ENCODE measurements at regions not wholly inside any gene's neighbourhood (a gene's known extent, or its start where the extent isn't known, plus 50 kb on each side); places are given as distances from the start of the nearest gene placed in this dataset.

DNA sequence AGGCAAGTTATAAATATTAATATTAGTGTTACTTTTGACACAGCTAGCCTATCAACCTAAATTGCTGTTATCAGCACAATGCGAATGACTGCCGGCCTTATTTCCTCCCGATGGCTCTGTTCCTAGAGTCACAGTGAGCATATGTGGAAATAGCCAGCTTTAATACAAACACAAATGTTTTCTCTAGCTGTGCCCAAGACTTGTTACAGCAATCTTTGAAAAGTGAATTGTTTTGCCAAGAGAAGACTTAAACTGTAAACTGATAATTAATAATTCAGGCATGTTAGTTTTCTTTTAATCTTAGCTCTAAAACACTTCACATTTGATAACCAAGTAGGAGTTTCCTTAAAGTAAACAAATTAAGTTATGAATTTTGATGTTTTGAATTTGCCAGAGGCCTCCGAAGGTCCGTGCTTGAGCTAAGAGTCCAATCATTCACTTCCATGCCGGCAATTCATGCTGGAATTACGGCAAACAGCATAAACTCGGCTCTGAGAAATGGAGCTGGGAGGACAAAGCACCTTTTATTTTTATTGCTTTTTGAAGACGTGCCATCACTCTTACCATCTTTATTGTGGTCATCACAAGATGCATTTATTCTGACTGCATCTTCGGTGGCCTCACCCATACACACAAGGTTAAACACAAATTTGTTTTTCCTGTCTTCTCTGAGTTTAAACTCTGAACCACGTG is 184.5 kb upstream of the CWC22 start:
- H3K27ac ChIP-seq (replicated peaks), result no peak overlapping the region
- TF ChIP-seq CTCF (IDR thresholded peaks at IDR 0.05; ENCODE audit: insufficient read depth, low read length) (no peak), REST (IDR thresholded peaks at IDR 0.05; ENCODE audit: insufficient replicate concordance, low read depth) (no peak), POLR2AphosphoS5 (IDR thresholded peaks at IDR 0.05; ENCODE audit: low read depth) (no peak), GABPA (IDR thresholded peaks at IDR 0.05; ENCODE audit: low read depth) (no peak), SPI1 (IDR thresholded peaks at IDR 0.05; ENCODE audit: borderline replicate concordance, low read depth) (no peak)
- no peak for DNase-seq (ENCODE audit: low read depth in 1 of 2, low spot score in 1 of 2)
- no peak overlapping the region for H3K4me3 ChIP-seq (replicated peaks; ENCODE audit: insufficient read depth, low read length)
- no peaks in the 10 kb centered on the region for H3K27me3 ChIP-seq (ENCODE audit: insufficient read depth, poor library complexity, severe bottlenecking)

DNA sequence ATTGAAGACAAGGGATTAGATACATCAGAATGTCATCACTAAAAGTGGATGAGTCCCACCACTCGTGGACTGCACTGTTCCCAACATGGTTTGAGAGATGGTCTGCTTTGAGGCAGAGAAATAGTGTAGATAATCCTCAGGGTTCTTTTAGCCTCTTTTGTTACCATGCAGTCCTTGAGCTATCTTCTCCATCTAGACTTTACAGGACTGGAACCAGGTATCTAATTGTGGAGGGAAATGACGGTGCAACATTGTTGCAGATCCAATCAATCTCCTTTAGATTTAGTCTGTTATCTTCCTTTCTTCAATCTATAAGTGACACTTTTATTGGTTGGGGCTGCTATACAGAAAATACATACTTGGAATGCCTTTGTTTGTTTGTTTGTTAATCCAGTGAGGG is 183.8 kb upstream of the CWC22 start:
- DNase-seq (ENCODE audit: low read depth in 1 of 2, low spot score in 1 of 2), result no peak
- no peak overlapping the region for H3K4me3 ChIP-seq (replicated peaks; ENCODE audit: insufficient read depth, low read length)
- TF ChIP-seq GABPA (IDR thresholded peaks at IDR 0.05; ENCODE audit: low read depth) (no peak), SPI1 (IDR thresholded peaks at IDR 0.05; ENCODE audit: borderline replicate concordance, low read depth) (no peak), CTCF (IDR thresholded peaks at IDR 0.05; ENCODE audit: insufficient read depth, low read length) (no peak), REST (IDR thresholded peaks at IDR 0.05; ENCODE audit: insufficient replicate concordance, low read depth) (no peak), POLR2AphosphoS5 (IDR thresholded peaks at IDR 0.05; ENCODE audit: low read depth) (no peak)

DNA sequence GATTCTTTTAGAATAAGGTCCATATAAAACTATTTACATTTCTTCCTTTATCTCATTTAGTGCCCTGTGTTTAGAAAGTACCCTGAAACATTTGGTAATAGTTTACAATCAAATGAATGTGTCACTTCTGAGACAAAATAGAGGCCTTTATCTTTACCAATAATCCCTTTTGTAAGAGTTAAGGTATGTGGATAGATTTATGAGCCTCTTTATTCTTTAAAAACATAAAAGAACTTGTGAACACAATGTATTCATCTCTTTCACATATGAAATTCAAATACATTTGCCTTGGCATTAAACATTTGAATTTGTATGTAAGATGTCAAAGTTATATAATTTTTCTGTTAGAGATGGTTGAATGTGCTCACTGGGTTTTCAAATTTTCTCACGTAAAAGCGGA is 180.5 kb upstream of the CWC22 start:
- no peak for TF ChIP-seq POLR2AphosphoS5 (IDR thresholded peaks at IDR 0.05; ENCODE audit: low read depth)
- TF ChIP-seq REST (IDR thresholded peaks at IDR 0.05; ENCODE audit: insufficient replicate concordance, low read depth), result no peak
- no peak for TF ChIP-seq SPI1 (IDR thresholded peaks at IDR 0.05; ENCODE audit: borderline replicate concordance, low read depth)
- TF ChIP-seq GABPA (IDR thresholded peaks at IDR 0.05; ENCODE audit: low read depth), result no peak
- TF ChIP-seq CTCF (IDR thresholded peaks at IDR 0.05; ENCODE audit: insufficient read depth, low read length), result no peak
- H3K4me3 ChIP-seq (replicated peaks; ENCODE audit: insufficient read depth, low read length), result no peak overlapping the region

More for the DNA sequence above, 183.8 kb upstream of the CWC22 start:
- H3K27me3 ChIP-seq (ENCODE audit: insufficient read depth, poor library complexity, severe bottlenecking), result no peaks in the 10 kb centered on the region
- no peak overlapping the region for H3K27ac ChIP-seq (replicated peaks)

More for the DNA sequence above, 180.5 kb upstream of the CWC22 start:
- Histone ChIP-seq H3K27me3 (ENCODE audit: insufficient read depth, poor library complexity, severe bottlenecking) (no peaks in the 10 kb centered on the region), H3K27ac (replicated peaks) (no peak overlapping the region)
- DNase-seq (ENCODE audit: low read depth in 1 of 2, low spot score in 1 of 2), result no peak
